GM10266 (cell line): ENCODE measurements at regions not wholly inside any gene's neighbourhood (a gene's known extent, or its start where the extent isn't known, plus 50 kb on each side); places are given as distances from the start of the nearest gene placed in this dataset.

Source experiments
- DNase-seq: peaks from one replicate; pipeline ENCODE4 v3.0.0; 2012; ENCODE audit errors: extremely low spot score
- TF ChIP-seq, protein P1 (sequence below): IDR thresholded peaks from 2 replicates; pipeline ENCODE4 v1.5.1; 2012; ENCODE audit warnings: mild to moderate bottlenecking, low read depth; ENCODE audit not compliant: control insufficient read depth, insufficient read depth; ENCODE audit errors: missing control alignments

DNA sequence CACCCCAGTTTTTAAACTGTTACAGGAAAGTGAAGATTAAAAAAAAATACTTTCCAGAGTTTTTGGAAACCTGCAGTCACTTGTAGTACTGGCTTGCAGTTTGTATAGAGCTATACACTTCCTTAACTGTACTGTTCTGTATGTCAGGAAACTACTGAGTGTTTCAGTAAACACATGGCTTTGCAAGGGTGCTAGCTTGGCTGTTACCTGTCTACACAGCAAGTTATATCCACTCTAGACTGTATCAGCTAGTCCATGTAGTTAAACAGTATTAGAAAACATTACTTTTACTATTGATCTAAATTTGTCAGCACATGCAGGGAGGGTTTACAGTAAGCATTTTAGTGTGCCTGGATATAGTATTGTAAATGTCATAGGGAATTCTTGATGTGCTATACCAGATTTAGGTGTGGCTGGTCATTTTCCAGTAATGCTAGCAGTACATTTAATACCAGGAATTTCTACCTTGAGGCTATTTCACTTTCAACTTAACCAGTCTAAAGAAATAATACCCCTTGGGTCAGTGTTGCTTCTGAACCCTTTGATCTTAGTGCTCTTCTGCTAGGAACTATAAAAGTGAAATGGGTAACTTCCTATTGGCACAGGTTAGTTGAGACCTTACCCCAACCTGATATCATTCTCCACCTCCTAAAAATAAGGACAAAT is 192.3 kb upstream of the ANKRD50 start:
- TF ChIP-seq, protein P1, sequence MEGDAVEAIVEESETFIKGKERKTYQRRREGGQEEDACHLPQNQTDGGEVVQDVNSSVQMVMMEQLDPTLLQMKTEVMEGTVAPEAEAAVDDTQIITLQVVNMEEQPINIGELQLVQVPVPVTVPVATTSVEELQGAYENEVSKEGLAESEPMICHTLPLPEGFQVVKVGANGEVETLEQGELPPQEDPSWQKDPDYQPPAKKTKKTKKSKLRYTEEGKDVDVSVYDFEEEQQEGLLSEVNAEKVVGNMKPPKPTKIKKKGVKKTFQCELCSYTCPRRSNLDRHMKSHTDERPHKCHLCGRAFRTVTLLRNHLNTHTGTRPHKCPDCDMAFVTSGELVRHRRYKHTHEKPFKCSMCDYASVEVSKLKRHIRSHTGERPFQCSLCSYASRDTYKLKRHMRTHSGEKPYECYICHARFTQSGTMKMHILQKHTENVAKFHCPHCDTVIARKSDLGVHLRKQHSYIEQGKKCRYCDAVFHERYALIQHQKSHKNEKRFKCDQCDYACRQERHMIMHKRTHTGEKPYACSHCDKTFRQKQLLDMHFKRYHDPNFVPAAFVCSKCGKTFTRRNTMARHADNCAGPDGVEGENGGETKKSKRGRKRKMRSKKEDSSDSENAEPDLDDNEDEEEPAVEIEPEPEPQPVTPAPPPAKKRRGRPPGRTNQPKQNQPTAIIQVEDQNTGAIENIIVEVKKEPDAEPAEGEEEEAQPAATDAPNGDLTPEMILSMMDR = no peak
- DNase-seq = no peak

DNA sequence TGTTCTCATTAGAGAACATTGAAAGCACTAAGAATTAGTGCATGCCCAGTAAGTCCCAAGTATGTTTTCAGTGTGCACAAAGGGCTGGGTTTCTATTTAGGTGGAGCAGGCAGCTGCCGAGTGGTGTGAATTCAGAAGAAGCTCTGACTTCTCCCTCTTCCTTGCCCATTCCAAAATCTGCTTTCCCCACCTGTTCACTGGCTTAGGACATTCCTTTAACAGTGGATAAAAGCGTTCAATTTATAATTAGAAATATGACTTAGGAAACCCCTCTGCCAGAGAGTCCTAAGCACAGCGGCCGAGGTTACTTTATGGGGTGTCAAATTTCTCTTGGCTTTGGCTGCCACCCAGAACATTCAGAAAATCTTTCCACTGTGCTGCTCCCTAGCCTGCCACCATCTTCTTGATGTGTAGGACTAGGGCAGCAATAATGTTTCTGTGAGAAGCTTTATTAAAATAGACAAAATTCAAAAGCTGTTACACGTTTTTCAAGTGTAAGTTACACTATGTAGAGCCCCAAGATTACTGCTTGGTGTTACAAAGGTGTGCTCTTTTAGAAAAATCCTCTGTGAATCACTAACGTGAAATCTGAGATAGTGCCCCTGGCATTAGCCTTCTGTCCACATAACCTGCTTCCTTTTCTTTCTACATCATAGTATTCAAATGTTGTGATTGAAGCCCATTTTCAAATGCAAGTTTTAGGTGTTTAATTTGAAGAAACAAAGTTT is 191.6 kb upstream of the ANKRD50 start:
- TF ChIP-seq, protein P1 = no peak
- DNase-seq = no peak

DNA sequence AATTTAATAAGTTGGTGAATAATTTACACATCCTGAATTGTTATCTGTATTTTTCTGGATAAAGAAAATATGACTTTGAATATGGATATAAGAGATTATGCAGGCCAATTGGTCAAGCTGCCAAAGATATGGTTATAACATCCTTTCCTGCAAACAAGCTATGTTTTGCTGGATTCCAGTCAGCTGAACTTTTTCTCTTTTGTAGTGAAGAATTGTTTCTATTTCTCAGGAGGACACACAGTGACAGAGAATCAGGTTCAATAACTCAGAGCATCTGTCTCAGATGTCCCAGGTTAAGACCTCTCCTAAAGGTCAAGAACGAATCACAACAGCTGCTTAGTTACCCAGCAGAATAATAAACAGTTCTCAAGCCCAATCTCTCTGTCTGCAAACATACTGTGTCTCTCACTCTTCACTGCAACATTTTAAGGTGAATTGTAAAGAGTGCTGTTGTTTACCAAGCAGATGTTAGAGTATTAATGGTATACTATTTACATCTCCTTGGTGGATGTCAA is 189.5 kb upstream of the ANKRD50 start:
- DNase-seq = no peak
- TF ChIP-seq, protein P1 = no peak

DNA sequence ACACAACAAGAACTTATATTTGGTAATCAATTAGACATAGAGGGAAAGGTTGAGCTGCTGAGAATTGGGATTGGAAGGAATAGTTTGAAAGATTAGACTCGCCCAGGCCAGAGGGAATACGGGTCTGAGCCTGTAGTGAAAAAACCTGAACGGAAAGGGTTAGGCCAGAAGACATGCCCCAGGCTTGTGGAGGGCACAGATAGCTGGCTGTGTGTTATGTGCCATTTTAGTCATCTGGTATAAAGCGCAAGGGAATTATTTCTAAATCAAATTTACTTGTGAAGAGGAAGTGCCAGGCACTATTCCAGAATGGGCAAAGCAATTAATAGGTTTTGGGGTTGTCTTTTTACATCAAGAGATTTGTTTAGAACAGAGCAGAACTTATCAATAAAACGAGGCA is 187.5 kb upstream of the ANKRD50 start:
- TF ChIP-seq, protein P1 = no peak

DNA sequence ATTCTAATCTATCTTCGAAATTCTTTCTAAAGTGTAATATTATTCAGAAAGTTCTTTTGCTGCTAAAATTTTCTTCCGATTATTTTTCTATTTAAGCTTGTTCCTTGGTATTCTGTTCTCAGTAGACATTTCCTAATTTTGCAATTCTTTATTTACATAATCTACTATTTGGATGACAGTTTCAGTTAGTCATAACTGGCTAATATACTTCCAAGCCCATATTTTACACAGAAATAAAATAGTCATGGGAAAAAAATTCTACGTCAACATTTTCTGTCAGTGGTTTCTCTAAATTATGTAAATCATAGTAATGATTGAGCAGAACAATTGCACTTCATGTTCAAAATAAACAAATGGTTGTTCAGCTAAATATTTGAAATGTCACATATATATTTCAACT is 178.0 kb upstream of the ANKRD50 start:
- TF ChIP-seq, protein P1 = no peak
- DNase-seq = no peak

More for the DNA sequence above, 187.5 kb upstream of the ANKRD50 start:
- DNase-seq = no peak

DNA sequence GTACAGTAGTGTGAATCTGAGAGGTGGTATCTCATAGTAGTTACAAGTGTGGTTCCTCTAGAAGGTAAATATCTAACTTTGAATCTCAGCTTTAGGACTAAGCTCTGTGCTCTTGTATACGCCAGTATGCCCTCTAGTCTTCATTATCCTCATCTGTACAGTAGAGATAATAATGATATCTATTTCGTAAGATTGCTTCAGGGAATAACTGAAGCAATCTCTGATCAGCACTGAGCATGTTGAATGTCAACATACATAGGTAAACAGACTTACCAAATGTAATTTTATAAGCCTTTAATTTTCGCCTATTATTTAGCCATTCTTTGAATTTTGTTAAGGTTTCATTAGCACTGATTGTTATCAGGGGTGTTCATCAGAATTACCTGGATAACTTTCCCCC is 175.2 kb upstream of the ANKRD50 start:
- TF ChIP-seq, protein P1 = no peak
- no peak for DNase-seq

DNA sequence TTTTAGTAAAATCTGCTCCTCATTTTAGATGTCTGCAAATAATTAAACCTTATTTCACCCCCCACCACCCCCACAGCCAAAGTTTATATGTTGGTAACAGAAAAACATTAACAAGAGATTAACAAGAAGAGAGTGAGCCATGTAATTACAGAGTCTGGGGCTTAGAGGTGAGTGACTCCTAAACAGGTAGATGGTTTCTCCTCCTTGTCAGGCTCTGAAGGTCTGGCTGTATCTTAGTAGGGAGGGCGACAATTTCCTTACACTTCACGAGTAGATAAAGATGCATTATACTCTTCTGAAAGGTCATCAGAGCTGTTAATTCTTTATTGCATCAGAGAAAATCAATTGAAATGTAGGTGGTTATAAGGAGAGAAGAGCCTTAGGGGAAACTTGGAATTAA is 171.8 kb upstream of the ANKRD50 start:
- DNase-seq = no peak
- TF ChIP-seq, protein P1 = no peak
